ENCODE measurements at regions not wholly inside any gene's neighbourhood (a gene's known extent, or its start where the extent isn't known, plus 50 kb on each side); places are given as distances from the start of the nearest gene placed in this dataset.
A peak's percentile ranks its signal among the peaks of the same experiment; 100 is the strongest.

GRCh38 chrX:4253092-4253491, 539.6 kb upstream of the PRKX start:
- no peaks in the 10 kb centered on the region for H3K36me3 Mint-ChIP-seq

GRCh38 chrX:4249401-4249800, 536.0 kb upstream of the PRKX start:
- H3K9me3 Mint-ChIP-seq = peaks cover 0 to 38% (median 8%) of the 10 kb centered on the region in 7 donors
- H3K4me1 Mint-ChIP-seq = peaks cover 0 to 13% (median 4%) of the 10 kb centered on the region in 4 donors

More at GRCh38 chrX:4253092-4253491, 539.6 kb upstream of the PRKX start:
- Histone ChIP-seq H3K27ac (ENCODE audit: insufficient read depth, low read length, poor library complexity, severe bottlenecking) (no peak overlapping the region), H3K4me1 (ENCODE audit: control insufficient read depth, insufficient read depth, low read length, poor library complexity, severe bottlenecking) (no peaks in the 10 kb centered on the region), H3K9me3 (ENCODE audit: control insufficient read depth in 2 of 2, low read length in 2 of 2) (no peaks in the 10 kb centered on the region), H3K4me3 (ENCODE audit: low read depth, low read length) (no peak overlapping the region), H3K27me3 (ENCODE audit: control insufficient read depth, insufficient read depth, low read length) (no peaks in the 10 kb centered on the region), H3K36me3 (ENCODE audit: control insufficient read depth, insufficient read depth, low read length) (no peaks in the 10 kb centered on the region)
- H3K4me3 Mint-ChIP-seq = peak overlapping the region in 2 of 4 donors; percentile 10 to 38
- peak in 1 of 2 donors; percentile 28 for ATAC-seq (ENCODE audit: low read depth in 2 of 2)
- DNase-seq = peak in 1 of 3 donors; percentile 47
- H3K4me1 Mint-ChIP-seq = peaks cover 0 to 13% (median 4%) of the 10 kb centered on the region in 4 donors
- peaks cover 0 to 42% (median 9%) of the 10 kb centered on the region in 7 donors for H3K9me3 Mint-ChIP-seq
- peak overlapping the region; percentile 78 to 91 (median 89) for H3K27ac Mint-ChIP-seq
- no peaks in the 10 kb centered on the region for H3K27me3 Mint-ChIP-seq

GRCh38 chrX:4243759-4244158, 530.3 kb upstream of the PRKX start:
- Histone ChIP-seq H3K9me3 (ENCODE audit: control insufficient read depth in 2 of 2, low read length in 2 of 2) (peaks cover 13 to 28% of the 10 kb centered on the region in 2 experiments), H3K36me3 (ENCODE audit: control insufficient read depth, insufficient read depth, low read length) (no peaks in the 10 kb centered on the region), H3K4me3 (ENCODE audit: low read depth, low read length) (no peak overlapping the region), H3K4me1 (ENCODE audit: control insufficient read depth, insufficient read depth, low read length, poor library complexity, severe bottlenecking) (no peaks in the 10 kb centered on the region), H3K27me3 (ENCODE audit: control insufficient read depth, insufficient read depth, low read length) (no peaks in the 10 kb centered on the region), H3K27ac (ENCODE audit: insufficient read depth, low read length, poor library complexity, severe bottlenecking) (no peak overlapping the region)
- DNase-seq (no peak), ATAC-seq (ENCODE audit: low read depth in 2 of 2) (no peak)
- Mint-ChIP-seq H3K36me3 (no peaks in the 10 kb centered on the region), H3K4me1 (no peaks in the 10 kb centered on the region), H3K27ac (no peak overlapping the region), H3K27me3 (no peaks in the 10 kb centered on the region), H3K4me3 (no peak overlapping the region), H3K9me3 (peaks cover 0 to 21% (median 0%) of the 10 kb centered on the region in 7 donors)

More at GRCh38 chrX:4249401-4249800, 536.0 kb upstream of the PRKX start:
- Histone ChIP-seq H3K9me3 (ENCODE audit: control insufficient read depth in 2 of 2, low read length in 2 of 2) (peaks cover 0 to 3% of the 10 kb centered on the region in 2 experiments), H3K4me1 (ENCODE audit: control insufficient read depth, insufficient read depth, low read length, poor library complexity, severe bottlenecking) (no peaks in the 10 kb centered on the region), H3K4me3 (ENCODE audit: low read depth, low read length) (no peak overlapping the region), H3K27me3 (ENCODE audit: control insufficient read depth, insufficient read depth, low read length) (no peaks in the 10 kb centered on the region), H3K27ac (ENCODE audit: insufficient read depth, low read length, poor library complexity, severe bottlenecking) (no peak overlapping the region), H3K36me3 (ENCODE audit: control insufficient read depth, insufficient read depth, low read length) (no peaks in the 10 kb centered on the region)
- Mint-ChIP-seq H3K27me3 (no peaks in the 10 kb centered on the region), H3K36me3 (no peaks in the 10 kb centered on the region), H3K27ac (no peak overlapping the region), H3K4me3 (no peak overlapping the region)
- ATAC-seq (ENCODE audit: low read depth in 2 of 2) = no peak
- no peak for DNase-seq

- H3K27ac ChIP-seq (ENCODE audit: insufficient read depth, low read length, poor library complexity, severe bottlenecking) = peak overlapping the region; percentile 58
- no peaks in the 10 kb centered on the region for H3K4me1 Mint-ChIP-seq
- H3K27ac Mint-ChIP-seq = no peak overlapping the region
- H3K27me3 ChIP-seq (ENCODE audit: control insufficient read depth, insufficient read depth, low read length) = no peaks in the 10 kb centered on the region
- H3K9me3 ChIP-seq (ENCODE audit: control insufficient read depth in 2 of 2, low read length in 2 of 2) = peaks cover 13 to 32% of the 10 kb centered on the region in 2 experiments
- no peaks in the 10 kb centered on the region for H3K36me3 Mint-ChIP-seq
- no peaks in the 10 kb centered on the region for H3K4me1 ChIP-seq (ENCODE audit: control insufficient read depth, insufficient read depth, low read length, poor library complexity, severe bottlenecking)
- no peak overlapping the region for H3K4me3 Mint-ChIP-seq
- H3K9me3 Mint-ChIP-seq = peaks cover 0 to 18% (median 1%) of the 10 kb centered on the region in 7 donors
- peak; percentile 53 to 77 for ATAC-seq (ENCODE audit: low read depth in 2 of 2)
- peak overlapping the region; percentile 47 for H3K4me3 ChIP-seq (ENCODE audit: low read depth, low read length)
- no peaks in the 10 kb centered on the region for H3K27me3 Mint-ChIP-seq
- peak in 2 of 3 donors; percentile 21 to 46 for DNase-seq
- no peaks in the 10 kb centered on the region for H3K36me3 ChIP-seq (ENCODE audit: control insufficient read depth, insufficient read depth, low read length)
Observed at GRCh38 chrX:4240541-4241194, 527.2 kb upstream of the PRKX start.

GRCh38 chrX:4239650-4240540, 526.4 kb upstream of the PRKX start:
- Mint-ChIP-seq H3K4me1 (no peaks in the 10 kb centered on the region), H3K9me3 (peaks cover 0 to 13% (median 1%) of the 10 kb centered on the region in 7 donors), H3K4me3 (no peak overlapping the region), H3K27ac (no peak overlapping the region), H3K27me3 (no peaks in the 10 kb centered on the region), H3K36me3 (no peaks in the 10 kb centered on the region)
- ATAC-seq (ENCODE audit: low read depth in 2 of 2) (no peak), DNase-seq (peak in 2 of 3 donors; percentile 5 to 26)
- Histone ChIP-seq H3K36me3 (ENCODE audit: control insufficient read depth, insufficient read depth, low read length) (no peaks in the 10 kb centered on the region), H3K27me3 (ENCODE audit: control insufficient read depth, insufficient read depth, low read length) (no peaks in the 10 kb centered on the region), H3K4me1 (ENCODE audit: control insufficient read depth, insufficient read depth, low read length, poor library complexity, severe bottlenecking) (no peaks in the 10 kb centered on the region), H3K9me3 (ENCODE audit: control insufficient read depth in 2 of 2, low read length in 2 of 2) (peaks cover 11 to 32% of the 10 kb centered on the region in 2 experiments), H3K27ac (ENCODE audit: insufficient read depth, low read length, poor library complexity, severe bottlenecking) (peak overlapping the region; percentile 58), H3K4me3 (ENCODE audit: low read depth, low read length) (peak overlapping the region; percentile 47)

GRCh38 chrX:4238916-4239315, 525.5 kb upstream of the PRKX start:
- peaks cover 0 to 15% (median 3%) of the 10 kb centered on the region in 7 donors for H3K9me3 Mint-ChIP-seq
- no peaks in the 10 kb centered on the region for H3K27me3 Mint-ChIP-seq
- H3K4me1 ChIP-seq (ENCODE audit: control insufficient read depth, insufficient read depth, low read length, poor library complexity, severe bottlenecking) = no peaks in the 10 kb centered on the region
- H3K27ac Mint-ChIP-seq = no peak overlapping the region
- no peak overlapping the region for H3K27ac ChIP-seq (ENCODE audit: insufficient read depth, low read length, poor library complexity, severe bottlenecking)
- H3K4me1 Mint-ChIP-seq = no peaks in the 10 kb centered on the region
- no peak overlapping the region for H3K4me3 ChIP-seq (ENCODE audit: low read depth, low read length)
- no peaks in the 10 kb centered on the region for H3K36me3 ChIP-seq (ENCODE audit: control insufficient read depth, insufficient read depth, low read length)
- H3K9me3 ChIP-seq (ENCODE audit: control insufficient read depth in 2 of 2, low read length in 2 of 2) = peaks cover 11 to 32% of the 10 kb centered on the region in 2 experiments
- DNase-seq (no peak), ATAC-seq (ENCODE audit: low read depth in 2 of 2) (no peak)
- no peaks in the 10 kb centered on the region for H3K36me3 Mint-ChIP-seq
- no peak overlapping the region for H3K4me3 Mint-ChIP-seq
- no peaks in the 10 kb centered on the region for H3K27me3 ChIP-seq (ENCODE audit: control insufficient read depth, insufficient read depth, low read length)

GRCh38 chrX:4225086-4225485, 511.6 kb upstream of the PRKX start:
- Histone ChIP-seq H3K27ac (ENCODE audit: insufficient read depth, low read length, poor library complexity, severe bottlenecking) (no peak overlapping the region), H3K9me3 (ENCODE audit: control insufficient read depth in 2 of 2, low read length in 2 of 2) (no peaks in the 10 kb centered on the region), H3K4me3 (ENCODE audit: low read depth, low read length) (no peak overlapping the region), H3K27me3 (ENCODE audit: control insufficient read depth, insufficient read depth, low read length) (no peaks in the 10 kb centered on the region), H3K4me1 (ENCODE audit: control insufficient read depth, insufficient read depth, low read length, poor library complexity, severe bottlenecking) (no peaks in the 10 kb centered on the region), H3K36me3 (ENCODE audit: control insufficient read depth, insufficient read depth, low read length) (no peaks in the 10 kb centered on the region)
- H3K9me3 Mint-ChIP-seq = peaks cover under 1 to 8% (median 1%) of the 10 kb centered on the region in 7 donors
- H3K4me3 Mint-ChIP-seq = no peak overlapping the region
- no peak overlapping the region for H3K27ac Mint-ChIP-seq
- ATAC-seq (ENCODE audit: low read depth in 2 of 2) (no peak), DNase-seq (no peak)
- H3K36me3 Mint-ChIP-seq = no peaks in the 10 kb centered on the region
- no peaks in the 10 kb centered on the region for H3K4me1 Mint-ChIP-seq
- H3K27me3 Mint-ChIP-seq = no peaks in the 10 kb centered on the region

All from CD4-positive, CD25-positive, alpha-beta regulatory T cell (primary cell).